HG03521 (cell line): ENCODE measurements at regions not wholly inside any gene's neighbourhood (a gene's known extent, or its start where the extent isn't known, plus 50 kb on each side); places are given as distances from the start of the nearest gene placed in this dataset.

Experiments used
- ATAC-seq: cut with Tn5 transposase; IDR thresholded peaks from one replicate; pipeline ENCODE4 v1.9.1; 2021; ENCODE audit warnings: mild to moderate bottlenecking, moderate library complexity; ENCODE audit not compliant: unreplicated experiment

GRCh38 chr2:121860033-121860757, 104.7 kb downstream of the TSN start:
- no peak for ATAC-seq

- ATAC-seq, result no peak
These were observed 105.3 kb downstream of the TSN start for GRCh38 chr2:121860758-121861227.

GRCh38 chr2:121862286-121862685, 106.8 kb downstream of the TSN start:
- no peak for ATAC-seq

- ATAC-seq, result no peak
These were observed 110.5 kb downstream of the TSN start for GRCh38 chr2:121865914-121866313.

GRCh38 chr2:121866789-121867188, 111.3 kb downstream of the TSN start:
- no peak for ATAC-seq

GRCh38 chr2:121868652-121869051, 113.2 kb downstream of the TSN start:
- no peak for ATAC-seq

- no peak for ATAC-seq
These were observed 113.9 kb downstream of the TSN start for GRCh38 chr2:121869363-121869762.

GRCh38 chr2:121869873-121870272, 114.4 kb downstream of the TSN start:
- no peak for ATAC-seq

GRCh38 chr2:121872651-121873050, 117.2 kb downstream of the TSN start:
- ATAC-seq, result no peak

- ATAC-seq, result no peak
These were observed 118.4 kb downstream of the TSN start for GRCh38 chr2:121873864-121874263.

GRCh38 chr2:121875585-121876185, 120.2 kb downstream of the TSN start:
- no peak for ATAC-seq

- ATAC-seq, result no peak
These were observed 121.9 kb downstream of the TSN start for GRCh38 chr2:121877366-121877765.

GRCh38 chr2:121880283-121880682, 124.8 kb downstream of the TSN start:
- no peak for ATAC-seq

- no peak for ATAC-seq
These were observed 125.6 kb downstream of the TSN start for GRCh38 chr2:121881038-121881437.

GRCh38 chr2:121881950-121882349, 126.5 kb downstream of the TSN start:
- ATAC-seq, result no peak

GRCh38 chr2:121884078-121884477, 128.6 kb downstream of the TSN start:
- no peak for ATAC-seq

GRCh38 chr2:121884511-121884921, 129.1 kb downstream of the TSN start:
- no peak for ATAC-seq

GRCh38 chr2:121886059-121886458, 130.6 kb downstream of the TSN start:
- ATAC-seq, result no peak

GRCh38 chr2:121887513-121888188, 132.2 kb downstream of the TSN start:
- peak; percentile 9 for ATAC-seq

GRCh38 chr2:121888189-121888557, 132.7 kb downstream of the TSN start:
- peak; percentile 92 for ATAC-seq

GRCh38 chr2:121890041-121890440, 134.6 kb downstream of the TSN start:
- ATAC-seq, result no peak
